ENCODE measurements at regions not wholly inside any gene's neighbourhood (a gene's known extent, or its start where the extent isn't known, plus 50 kb on each side); places are given as distances from the start of the nearest gene placed in this dataset.
"Not testable (repeated sequence)": the region's sequence is repeated elsewhere in the genome, so short reads cannot be mapped to it uniquely, and the experiment has no call there.

GRCh38 chr3:102715030-102715697 is 280.3 kb downstream of the ZPLD1 start:
- DNase-seq = no peak
- H3K27me3 ChIP-seq = no peaks in the 10 kb centered on the region
- no peak overlapping the region for H3K4me3 ChIP-seq
- H3K27ac ChIP-seq = no peak overlapping the region
- H3K9me3 ChIP-seq = no peaks in the 10 kb centered on the region
- intact Hi-C loops (cut with DNase I) = no loop called here
- ATAC-seq = no peak
- H3K4me1 ChIP-seq = no peaks in the 10 kb centered on the region
- H3K36me3 ChIP-seq = no peaks in the 10 kb centered on the region
- TF ChIP-seq POLR2A (IDR thresholded peaks at IDR 0.05) = no peak
- TF ChIP-seq, protein P1, sequence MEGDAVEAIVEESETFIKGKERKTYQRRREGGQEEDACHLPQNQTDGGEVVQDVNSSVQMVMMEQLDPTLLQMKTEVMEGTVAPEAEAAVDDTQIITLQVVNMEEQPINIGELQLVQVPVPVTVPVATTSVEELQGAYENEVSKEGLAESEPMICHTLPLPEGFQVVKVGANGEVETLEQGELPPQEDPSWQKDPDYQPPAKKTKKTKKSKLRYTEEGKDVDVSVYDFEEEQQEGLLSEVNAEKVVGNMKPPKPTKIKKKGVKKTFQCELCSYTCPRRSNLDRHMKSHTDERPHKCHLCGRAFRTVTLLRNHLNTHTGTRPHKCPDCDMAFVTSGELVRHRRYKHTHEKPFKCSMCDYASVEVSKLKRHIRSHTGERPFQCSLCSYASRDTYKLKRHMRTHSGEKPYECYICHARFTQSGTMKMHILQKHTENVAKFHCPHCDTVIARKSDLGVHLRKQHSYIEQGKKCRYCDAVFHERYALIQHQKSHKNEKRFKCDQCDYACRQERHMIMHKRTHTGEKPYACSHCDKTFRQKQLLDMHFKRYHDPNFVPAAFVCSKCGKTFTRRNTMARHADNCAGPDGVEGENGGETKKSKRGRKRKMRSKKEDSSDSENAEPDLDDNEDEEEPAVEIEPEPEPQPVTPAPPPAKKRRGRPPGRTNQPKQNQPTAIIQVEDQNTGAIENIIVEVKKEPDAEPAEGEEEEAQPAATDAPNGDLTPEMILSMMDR (IDR thresholded peaks at IDR 0.05) = no peak
- WGBS, 4 donors = 74 to 80% (median 76%) methylated on average over 2 of the region's 2 CpGs

DNA sequence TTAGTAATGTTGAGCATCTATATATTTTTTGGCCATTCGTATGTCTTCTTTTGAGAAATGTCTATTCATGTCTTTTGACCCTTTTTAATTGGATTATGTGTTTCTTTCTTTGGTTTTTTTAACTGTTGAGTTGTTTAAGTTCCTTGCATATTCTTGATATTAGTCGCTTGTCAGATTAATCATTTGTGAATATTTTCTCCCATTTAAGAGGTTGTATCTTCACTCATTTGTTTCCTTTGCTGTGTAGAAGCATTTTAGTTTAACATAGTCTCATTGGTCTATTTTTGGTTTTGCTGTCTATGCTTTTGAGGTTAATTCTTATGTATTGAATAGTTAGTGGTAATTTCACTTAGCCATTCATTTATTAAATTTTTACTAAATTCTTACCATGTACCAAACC is 283.8 kb downstream of the ZPLD1 start:
- Histone ChIP-seq H3K4me1 (no peaks in the 10 kb centered on the region), H3K9me3 (no peaks in the 10 kb centered on the region), H3K36me3 (no peaks in the 10 kb centered on the region), H3K4me3 (no peak overlapping the region), H3K27me3 (no peaks in the 10 kb centered on the region), H3K27ac (no peak overlapping the region)
- TF ChIP-seq, protein P1 (IDR thresholded peaks at IDR 0.05) = no peak
- no peak for TF ChIP-seq POLR2A (IDR thresholded peaks at IDR 0.05)
- DNase-seq = no peak
- intact Hi-C loops (cut with DNase I) = no loop called here
- 73 to 83% (median 82%) methylated on average over 2 of the region's 2 CpGs for WGBS, 4 donors
- no peak for ATAC-seq

GRCh38 chr3:102722317-102722716 is 287.5 kb downstream of the ZPLD1 start:
- no peaks in the 10 kb centered on the region for H3K27me3 ChIP-seq
- H3K27ac ChIP-seq = no peak overlapping the region
- DNase-seq = no peak
- H3K36me3 ChIP-seq = no peaks in the 10 kb centered on the region
- ATAC-seq = no peak
- H3K4me1 ChIP-seq = no peaks in the 10 kb centered on the region
- H3K9me3 ChIP-seq = no peaks in the 10 kb centered on the region
- intact Hi-C loops (cut with DNase I) = no loop called here
- H3K4me3 ChIP-seq = no peak overlapping the region
- no peak for TF ChIP-seq POLR2A (IDR thresholded peaks at IDR 0.05)
- TF ChIP-seq, protein P1 (IDR thresholded peaks at IDR 0.05) = no peak
- WGBS, 4 donors = 4 to 9% (median 7%) methylated on average over 2 of the region's 2 CpGs

DNA sequence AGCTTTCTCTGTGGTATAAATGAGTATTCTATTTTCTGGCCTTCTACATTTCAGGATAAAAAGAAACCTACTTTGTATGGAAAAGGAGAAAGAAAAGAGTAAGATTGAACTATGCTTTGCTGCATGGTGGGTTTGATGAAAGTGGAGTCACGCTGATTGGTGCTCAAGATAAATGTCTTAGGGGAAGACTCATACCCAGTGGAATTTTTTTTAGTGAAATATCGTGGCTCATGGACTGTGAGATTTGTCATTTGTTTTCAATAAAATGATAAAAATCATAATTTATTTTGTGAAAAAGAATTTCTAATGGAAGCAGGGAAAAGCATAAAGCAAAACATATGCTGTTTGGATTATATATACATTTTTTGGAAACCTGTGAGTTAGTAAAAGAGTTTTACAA is 292.5 kb downstream of the ZPLD1 start:
- H3K27ac ChIP-seq = no peak overlapping the region
- H3K27me3 ChIP-seq = no peaks in the 10 kb centered on the region
- ATAC-seq = no peak
- H3K4me1 ChIP-seq = no peaks in the 10 kb centered on the region
- intact Hi-C loops (cut with DNase I) = no loop called here
- no peaks in the 10 kb centered on the region for H3K36me3 ChIP-seq
- H3K9me3 ChIP-seq = no peaks in the 10 kb centered on the region
- no peak overlapping the region for H3K4me3 ChIP-seq
- TF ChIP-seq, protein P1 (IDR thresholded peaks at IDR 0.05) = no peak
- TF ChIP-seq POLR2A (IDR thresholded peaks at IDR 0.05) = no peak
- no peak for DNase-seq
- 74 to 84% (median 79%) methylated on average over 2 of the region's 2 CpGs for WGBS, 4 donors

DNA sequence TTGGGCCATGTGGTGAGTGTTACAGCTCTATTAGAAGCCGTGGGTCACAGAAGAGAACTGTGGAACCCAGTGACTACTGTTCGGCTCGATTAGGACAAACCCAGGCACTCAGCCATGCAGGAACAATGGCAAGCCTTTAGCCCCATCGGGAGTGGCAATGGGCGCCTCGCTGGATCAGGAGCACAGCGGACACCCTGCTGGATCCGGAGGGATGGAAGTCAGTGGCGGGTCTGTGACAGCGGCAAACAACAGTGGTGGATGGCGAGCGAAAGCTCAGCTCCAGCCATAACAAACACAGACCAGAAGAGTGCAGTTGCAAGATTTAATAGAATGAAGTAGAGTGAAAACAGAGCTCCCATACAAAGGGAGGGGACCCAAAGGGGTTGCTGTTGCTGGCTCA is 297.8 kb downstream of the ZPLD1 start:
- H3K27ac ChIP-seq, DNase-seq, H3K27me3 ChIP-seq, H3K4me3 ChIP-seq, H3K9me3 ChIP-seq, H3K4me1 ChIP-seq, H3K36me3 ChIP-seq, ATAC-seq: not testable (repeated sequence)
- WGBS, 4 donors = 89 to 93% (median 93%) methylated on average over 12 of the region's 12 CpGs
- intact Hi-C loops (cut with DNase I) = loop anchor here in 1 of 10 donors (10.0 kb wide), 1 partner anchor 908 kb away; no protein-coding TSS in a partner anchor
